GM18909 (cell line): ENCODE measurements at regions not wholly inside any gene's neighbourhood (a gene's known extent, or its start where the extent isn't known, plus 50 kb on each side); places are given as distances from the start of the nearest gene placed in this dataset.

ENCODE experiments used
- ATAC-seq: cut with Tn5 transposase; IDR thresholded peaks from one replicate; pipeline ENCODE4 v1.9.1; 2021; ENCODE audit warnings: mild to moderate bottlenecking; ENCODE audit not compliant: unreplicated experiment, poor library complexity

- no peak for ATAC-seq
These were observed 252.7 kb upstream of the CELF2 start for GRCh38 chr10:10765017-10765416.

DNA sequence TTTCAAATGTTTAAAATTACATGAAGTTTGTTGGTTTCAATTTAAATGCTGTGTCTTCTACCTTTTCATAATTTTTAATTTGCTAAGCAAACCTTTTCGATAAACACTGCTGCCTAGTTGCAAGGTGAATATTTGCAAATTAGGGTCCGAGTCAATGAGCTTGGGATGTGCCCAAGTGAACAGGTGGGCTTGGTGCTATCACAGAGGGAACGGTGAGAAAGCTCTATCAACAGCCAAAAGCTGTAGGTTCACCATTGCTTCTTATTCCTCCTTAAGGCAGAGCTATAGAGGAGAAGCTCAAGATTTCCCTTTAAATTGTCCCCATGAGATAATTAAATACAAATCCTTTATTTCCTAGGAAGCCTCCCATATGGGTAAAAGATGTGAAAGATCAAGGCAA is 245.3 kb upstream of the CELF2 start:
- ATAC-seq, result no peak

DNA sequence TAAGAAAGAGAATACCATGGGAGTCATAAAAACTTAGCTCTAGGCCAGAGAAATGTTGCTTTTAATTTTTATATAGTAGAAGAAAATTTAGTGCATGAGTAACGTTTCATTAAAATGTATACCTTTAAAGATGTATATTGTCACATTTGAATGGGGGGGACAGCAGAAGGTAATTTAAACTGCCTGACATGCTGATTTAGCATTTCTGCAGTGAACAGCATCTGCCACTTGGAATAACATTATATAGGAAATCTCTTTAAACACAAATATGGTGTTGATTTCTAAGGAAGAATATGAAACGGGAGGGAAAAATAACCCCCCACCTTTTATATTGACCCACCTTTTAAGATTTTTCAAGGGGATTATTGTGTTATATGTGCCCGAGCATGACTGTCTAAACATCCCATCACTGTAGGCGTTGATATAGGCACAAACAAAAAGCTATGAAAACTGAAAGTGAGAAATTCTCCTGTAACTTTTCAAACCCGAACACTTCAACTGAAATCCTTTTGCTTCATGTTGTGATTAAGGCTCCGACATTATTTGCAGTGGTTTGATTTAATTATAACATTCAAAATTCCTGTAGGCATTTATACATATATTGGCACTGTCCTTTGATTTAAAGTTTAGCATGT is 244.7 kb upstream of the CELF2 start:
- no peak for ATAC-seq

DNA sequence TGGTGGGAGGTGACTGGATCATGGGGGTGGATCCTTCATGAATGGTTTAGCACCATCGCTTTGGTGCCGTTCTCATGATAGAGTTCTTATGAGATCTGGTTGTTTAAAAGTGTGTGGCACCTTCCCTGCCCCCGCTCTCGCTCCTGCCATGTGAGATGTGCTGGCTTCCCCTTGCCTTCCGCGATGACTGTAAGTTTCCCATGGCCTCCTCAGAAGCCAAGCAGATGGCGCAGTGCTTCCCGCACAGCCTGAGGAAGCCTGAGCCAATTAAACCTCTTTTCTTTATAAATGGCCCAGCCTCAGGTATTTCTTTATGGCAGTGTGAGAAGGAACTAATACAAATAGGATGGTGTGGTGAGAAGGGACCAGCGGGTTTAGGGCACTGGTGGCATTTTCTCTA is 243.3 kb upstream of the CELF2 start:
- ATAC-seq, result no peak

- no peak for ATAC-seq
These were observed 241.3 kb upstream of the CELF2 start for GRCh38 chr10:10776363-10776762.

DNA sequence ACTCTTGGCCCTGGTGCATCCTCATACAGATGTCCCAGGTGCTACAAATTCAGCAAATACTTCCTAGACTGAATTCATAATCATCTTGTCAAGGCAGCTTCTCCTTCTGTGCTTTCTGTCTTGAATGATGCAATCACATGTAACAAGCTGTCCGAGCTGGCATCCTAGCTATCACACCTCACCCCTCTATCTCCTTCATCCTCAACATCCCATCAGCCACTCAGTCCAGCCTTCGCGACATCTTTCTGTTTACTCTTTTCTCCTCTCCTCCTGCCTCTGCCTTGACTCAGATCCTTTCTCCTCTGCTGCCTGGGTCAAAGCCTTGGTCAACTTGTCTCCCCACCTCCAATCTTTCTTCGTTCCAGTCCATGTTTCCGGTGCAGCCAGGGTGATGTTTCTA is 240.4 kb upstream of the CELF2 start:
- ATAC-seq, result no peak

GRCh38 chr10:10777723-10778122 is 239.9 kb upstream of the CELF2 start:
- ATAC-seq, result no peak

GRCh38 chr10:10778959-10779358 is 238.7 kb upstream of the CELF2 start:
- ATAC-seq, result no peak

DNA sequence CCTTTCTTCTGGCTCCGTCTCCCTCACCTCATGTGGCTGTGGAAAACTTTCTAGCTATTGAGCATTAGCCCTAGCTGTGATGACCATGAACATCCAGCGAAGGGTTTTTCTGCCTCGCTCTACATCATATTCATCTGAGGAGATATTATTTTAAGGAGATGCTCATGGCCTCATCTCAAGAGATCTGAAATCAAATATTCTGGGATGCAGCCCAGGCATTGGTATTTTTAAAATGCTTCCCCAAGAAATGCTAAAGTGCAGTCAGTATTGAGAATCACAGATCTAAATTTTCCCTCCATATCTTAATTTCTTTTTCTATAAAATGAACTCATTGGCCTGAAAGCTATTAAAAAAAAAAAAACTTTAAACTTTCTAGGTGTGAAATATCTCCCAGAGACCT is 238.2 kb upstream of the CELF2 start:
- no peak for ATAC-seq

DNA sequence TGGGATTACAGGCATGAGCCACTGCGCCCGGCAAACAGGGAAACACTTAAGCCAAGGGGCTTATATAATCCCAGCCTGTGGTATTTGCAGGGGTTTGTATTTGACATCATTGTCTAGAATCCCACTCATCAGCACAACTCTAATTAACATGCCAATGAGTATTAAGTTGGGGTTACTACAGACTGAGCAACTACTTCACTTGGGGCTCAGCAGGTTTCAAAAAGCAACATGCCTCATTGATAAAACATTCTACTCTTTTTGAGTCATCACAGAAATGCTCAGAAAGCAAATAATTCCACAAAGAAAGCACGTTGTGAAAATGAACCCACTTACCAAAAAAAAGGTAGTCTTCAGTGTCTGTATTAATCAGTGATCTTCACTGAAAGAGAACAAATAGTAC is 236.9 kb upstream of the CELF2 start:
- ATAC-seq, result no peak

DNA sequence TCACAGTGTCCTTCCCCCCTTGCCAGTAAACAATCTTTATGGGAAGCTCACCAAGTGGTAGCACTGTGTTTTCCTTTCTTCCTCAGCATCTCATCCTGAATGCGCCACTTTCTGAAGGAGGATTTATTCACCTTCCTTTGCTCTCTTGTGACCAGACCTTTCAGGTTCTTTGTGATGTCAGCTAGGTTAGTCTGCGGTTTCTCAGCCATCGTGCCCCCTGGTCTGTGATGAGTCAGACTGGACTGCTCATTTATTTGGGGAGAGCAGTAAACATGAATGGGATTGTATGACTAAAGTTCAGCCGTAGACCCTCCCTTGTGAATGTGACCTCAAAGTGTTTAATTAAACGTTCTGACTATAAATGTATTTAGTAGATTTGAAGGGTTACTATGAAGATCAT is 235.1 kb upstream of the CELF2 start:
- ATAC-seq, result no peak

DNA sequence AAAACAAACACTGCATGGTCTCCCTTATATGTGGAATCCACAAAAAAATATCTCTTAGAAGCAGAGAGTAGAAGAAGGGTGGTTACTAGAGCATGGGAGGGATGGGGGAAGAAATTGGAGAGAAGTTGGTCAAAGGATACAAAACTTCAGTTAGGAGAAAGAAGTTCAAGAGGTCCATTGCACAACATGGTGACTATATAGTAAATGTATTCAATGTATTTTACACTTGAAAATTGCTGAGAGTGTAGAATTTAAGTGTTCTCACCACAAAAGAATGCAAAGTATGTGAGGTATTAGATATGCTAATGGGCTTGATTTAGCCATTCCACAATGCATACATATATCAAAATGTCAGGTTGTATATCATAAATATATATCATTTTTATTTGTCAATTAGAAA is 232.0 kb upstream of the CELF2 start:
- ATAC-seq, result no peak

GRCh38 chr10:10786109-10787090 is 231.3 kb upstream of the CELF2 start:
- ATAC-seq, result no peak

- no peak for ATAC-seq
These were observed 230.1 kb upstream of the CELF2 start for GRCh38 chr10:10787586-10787985.

- no peak for ATAC-seq
These were observed 228.9 kb upstream of the CELF2 start for GRCh38 chr10:10788761-10789160.

DNA sequence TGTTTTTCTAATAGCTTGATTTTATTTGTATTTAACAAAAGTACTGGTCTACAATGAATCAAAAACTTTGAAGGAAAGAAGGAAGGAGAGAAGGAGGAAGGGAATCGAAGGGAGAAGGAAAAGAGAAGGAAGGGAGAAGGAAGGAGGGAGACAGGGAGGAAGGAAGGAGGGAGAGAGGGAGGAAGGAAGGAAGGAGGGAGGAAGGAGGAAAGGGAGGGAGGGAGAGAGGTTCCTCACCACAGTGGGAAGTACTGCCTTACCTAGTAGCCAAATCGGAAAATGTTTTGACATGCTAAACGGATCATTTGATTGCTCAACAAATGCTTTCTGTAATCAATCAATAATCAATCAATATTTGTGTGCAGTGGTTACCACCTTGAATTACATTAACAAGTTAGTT is 225.8 kb upstream of the CELF2 start:
- ATAC-seq, result no peak

GRCh38 chr10:10792681-10793080 is 225.0 kb upstream of the CELF2 start:
- no peak for ATAC-seq

GRCh38 chr10:10794046-10794445 is 223.6 kb upstream of the CELF2 start:
- ATAC-seq, result no peak

GRCh38 chr10:10794791-10795191 is 222.9 kb upstream of the CELF2 start:
- no peak for ATAC-seq

DNA sequence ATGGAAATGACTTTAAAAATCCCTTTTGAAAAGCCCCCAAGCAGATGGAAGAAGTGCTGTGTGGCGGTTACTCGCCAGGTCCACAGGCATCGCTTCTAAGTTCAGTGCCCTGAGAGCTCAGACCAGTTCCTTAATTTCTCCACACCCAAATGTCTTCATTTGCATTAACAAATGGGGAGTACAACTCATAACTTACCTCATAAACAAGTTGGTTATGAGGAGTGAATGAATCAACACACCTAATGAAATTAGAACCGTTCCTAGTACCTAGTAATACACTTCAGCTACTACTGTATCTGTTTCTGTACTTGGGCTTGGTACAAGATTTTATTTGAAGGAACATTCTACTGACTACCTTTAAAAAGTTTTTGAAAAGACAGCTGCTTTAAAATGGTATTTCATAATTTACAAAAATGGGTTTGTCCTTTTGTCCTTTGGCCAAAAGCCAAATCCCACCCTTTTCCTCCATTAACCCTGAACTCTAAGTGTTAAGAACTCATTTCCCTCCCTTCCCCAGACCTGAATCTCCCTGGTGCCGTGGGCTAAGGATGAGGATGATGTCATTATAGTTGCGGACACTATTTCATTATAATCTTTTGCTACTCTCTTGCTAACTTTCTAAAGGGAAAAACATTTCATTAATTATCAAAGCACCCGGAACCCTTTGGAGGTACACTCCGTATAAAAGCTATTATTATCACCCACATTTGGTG is 221.5 kb upstream of the CELF2 start:
- ATAC-seq, result no peak

GRCh38 chr10:10796774-10797415 is 220.8 kb upstream of the CELF2 start:
- ATAC-seq, result no peak
